ENCODE measurements at regions not wholly inside any gene's neighbourhood (a gene's known extent, or its start where the extent isn't known, plus 50 kb on each side); places are given as distances from the start of the nearest gene placed in this dataset.

GRCh38 chr11:116263770-116264169 lies 509.0 kb downstream of the BUD13 start:
- no peak for FAIRE-seq
- no peak overlapping the region for H3K4me3 ChIP-seq
- H3K4me1 ChIP-seq: no peaks in the 10 kb centered on the region
- no peak for TF ChIP-seq JUN (IDR thresholded peaks at IDR 0.05)
- TF ChIP-seq POLR2A (IDR thresholded peaks at IDR 0.05; ENCODE audit: low read length): no peak
- no peak for TF ChIP-seq BHLHE40 (IDR thresholded peaks at IDR 0.05; ENCODE audit: low read depth, low read length)
- TF ChIP-seq ZFP36 (IDR thresholded peaks at IDR 0.05; ENCODE audit: borderline replicate concordance, partially characterized antibody): no peak
- TF ChIP-seq HDAC2 (IDR thresholded peaks at IDR 0.05): no peak
- TF ChIP-seq RFX5 (IDR thresholded peaks at IDR 0.05): no peak
- TF ChIP-seq, protein P1, sequence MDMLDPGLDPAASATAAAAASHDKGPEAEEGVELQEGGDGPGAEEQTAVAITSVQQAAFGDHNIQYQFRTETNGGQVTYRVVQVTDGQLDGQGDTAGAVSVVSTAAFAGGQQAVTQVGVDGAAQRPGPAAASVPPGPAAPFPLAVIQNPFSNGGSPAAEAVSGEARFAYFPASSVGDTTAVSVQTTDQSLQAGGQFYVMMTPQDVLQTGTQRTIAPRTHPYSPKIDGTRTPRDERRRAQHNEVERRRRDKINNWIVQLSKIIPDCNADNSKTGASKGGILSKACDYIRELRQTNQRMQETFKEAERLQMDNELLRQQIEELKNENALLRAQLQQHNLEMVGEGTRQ (IDR thresholded peaks at IDR 0.05): no peak
- TF ChIP-seq BCL3 (IDR thresholded peaks at IDR 0.05): no peak
- no peak for TF ChIP-seq ELK1 (IDR thresholded peaks at IDR 0.05; ENCODE audit: low read depth, low read length)
- no peak for TF ChIP-seq NFE2L2 (conservative IDR thresholded peaks at IDR 0.05; ENCODE audit: low read length)
- no peak overlapping the region for H3K27ac ChIP-seq
- H3K9me3 ChIP-seq: no peaks in the 10 kb centered on the region
- WGBS (ENCODE audit: missing lambda C conversion rate): 17% methylated on average over 8 of the region's 8 CpGs
- ATAC-seq: no peak
- ChIA-PET POLR2A (no interaction called here), CTCF (no interaction called here)
- no peak for DNase-seq (ENCODE audit: low read depth in 1 of 2, low spot score in 1 of 2)
- H3K4me2 ChIP-seq: no peak overlapping the region

- no peak for TF ChIP-seq MYC (IDR thresholded peaks at IDR 0.05; ENCODE audit: borderline replicate concordance, low read length)
- no peak for TF ChIP-seq RNF2 (IDR thresholded peaks at IDR 0.05; ENCODE audit: borderline replicate concordance, low read depth)
- TF ChIP-seq NFE2L2 (conservative IDR thresholded peaks at IDR 0.05; ENCODE audit: low read length): no peak
- TF ChIP-seq EP300 (IDR thresholded peaks at IDR 0.05): no peak
- no peak for TF ChIP-seq ZC3H11A (IDR thresholded peaks at IDR 0.05)
- TF ChIP-seq ESRRA (IDR thresholded peaks at IDR 0.05; ENCODE audit: borderline replicate concordance, low read length): no peak
- TF ChIP-seq CBX8 (IDR thresholded peaks at IDR 0.05): no peak
- no peak for TF ChIP-seq FOXS1 (CRISPR knock-in tag; IDR thresholded peaks at IDR 0.05)
- no peak for TF ChIP-seq ZFP36 (IDR thresholded peaks at IDR 0.05; ENCODE audit: borderline replicate concordance, partially characterized antibody)
- TF ChIP-seq KDM1A (IDR thresholded peaks at IDR 0.05; ENCODE audit: low read depth): no peak
- TF ChIP-seq HES2 (IDR thresholded peaks at IDR 0.05): no peak
- TF ChIP-seq, protein P1 (IDR thresholded peaks at IDR 0.05): no peak
- TF ChIP-seq EHMT2 (IDR thresholded peaks at IDR 0.05; ENCODE audit: low read depth): no peak
- no peak for TF ChIP-seq BCL3 (IDR thresholded peaks at IDR 0.05)
- TF ChIP-seq RFX5 (IDR thresholded peaks at IDR 0.05): no peak
- no peak for TF ChIP-seq HEYL (CRISPR knock-in tag; IDR thresholded peaks at IDR 0.05)
- FAIRE-seq: no peak
- Histone ChIP-seq H3K4me3 (no peak overlapping the region), H3K4me2 (no peak overlapping the region), H3K4me1 (no peaks in the 10 kb centered on the region), H3K27ac (no peak overlapping the region), H3K9me3 (no peaks in the 10 kb centered on the region)
- DNase-seq (ENCODE audit: low read depth in 1 of 2, low spot score in 1 of 2): no peak
- no peak for ATAC-seq
- ChIA-PET POLR2A (no interaction called here), CTCF (no interaction called here)
- 0% methylated on average over 3 of the region's 3 CpGs for WGBS (ENCODE audit: missing lambda C conversion rate)
Observed at GRCh38 chr11:116263019-116263418, 509.8 kb downstream of the BUD13 start.
